ENCODE measurements at regions not wholly inside any gene's neighbourhood (a gene's known extent, or its start where the extent isn't known, plus 50 kb on each side); places are given as distances from the start of the nearest gene placed in this dataset.

DNA sequence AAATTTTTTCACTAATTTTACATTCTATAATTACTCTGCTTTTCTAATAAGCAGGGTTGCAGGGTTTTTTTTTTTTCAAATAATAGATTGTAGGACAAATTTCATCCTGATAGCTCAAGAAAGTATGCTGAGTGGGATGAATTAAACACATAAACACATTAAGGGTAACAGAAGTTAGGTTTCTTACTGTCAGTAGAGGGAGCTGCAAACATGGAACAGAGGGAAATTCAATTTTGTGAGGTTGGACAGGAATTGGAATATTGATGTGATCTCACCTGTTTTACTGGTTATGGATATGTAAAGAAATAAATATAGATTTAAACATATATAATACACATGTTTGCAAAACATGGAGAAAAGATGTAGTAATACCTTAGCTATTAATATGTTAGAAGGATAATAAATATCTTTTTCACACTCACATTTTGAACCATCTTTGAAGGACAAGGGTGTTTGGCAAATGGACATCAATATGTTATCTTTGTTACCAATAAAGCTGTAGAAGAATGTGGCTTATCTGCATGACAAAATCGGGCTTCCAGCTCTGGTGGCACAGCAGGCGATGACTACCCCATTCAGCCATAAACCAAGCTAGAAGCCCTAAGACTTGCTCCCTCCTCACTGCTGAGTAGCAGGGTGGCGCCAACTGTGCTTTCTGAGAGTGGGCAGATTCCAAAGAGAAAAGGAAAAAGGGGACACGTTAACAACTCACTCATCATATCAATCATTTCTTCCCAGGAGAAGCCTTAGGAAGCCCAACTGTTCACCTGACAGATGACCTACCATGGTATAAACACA lies 1257.4 kb downstream of the GATA3 start:
- TF ChIP-seq, protein P1, sequence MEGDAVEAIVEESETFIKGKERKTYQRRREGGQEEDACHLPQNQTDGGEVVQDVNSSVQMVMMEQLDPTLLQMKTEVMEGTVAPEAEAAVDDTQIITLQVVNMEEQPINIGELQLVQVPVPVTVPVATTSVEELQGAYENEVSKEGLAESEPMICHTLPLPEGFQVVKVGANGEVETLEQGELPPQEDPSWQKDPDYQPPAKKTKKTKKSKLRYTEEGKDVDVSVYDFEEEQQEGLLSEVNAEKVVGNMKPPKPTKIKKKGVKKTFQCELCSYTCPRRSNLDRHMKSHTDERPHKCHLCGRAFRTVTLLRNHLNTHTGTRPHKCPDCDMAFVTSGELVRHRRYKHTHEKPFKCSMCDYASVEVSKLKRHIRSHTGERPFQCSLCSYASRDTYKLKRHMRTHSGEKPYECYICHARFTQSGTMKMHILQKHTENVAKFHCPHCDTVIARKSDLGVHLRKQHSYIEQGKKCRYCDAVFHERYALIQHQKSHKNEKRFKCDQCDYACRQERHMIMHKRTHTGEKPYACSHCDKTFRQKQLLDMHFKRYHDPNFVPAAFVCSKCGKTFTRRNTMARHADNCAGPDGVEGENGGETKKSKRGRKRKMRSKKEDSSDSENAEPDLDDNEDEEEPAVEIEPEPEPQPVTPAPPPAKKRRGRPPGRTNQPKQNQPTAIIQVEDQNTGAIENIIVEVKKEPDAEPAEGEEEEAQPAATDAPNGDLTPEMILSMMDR (IDR thresholded peaks at IDR 0.05 in 2 of 3, conservative IDR thresholded peaks at IDR 0.05 in 1 of 3; ENCODE audit: borderline replicate concordance in 1 of 3, insufficient read depth in 1 of 3, low read depth in 2 of 3, low read length in 2 of 3): peak in 1 of 3 experiments; percentile 10; a peak in 1 of 6 replicates
- no peak for TF ChIP-seq ELF1 (IDR thresholded peaks at IDR 0.05; ENCODE audit: borderline replicate concordance, low read depth)
- Histone ChIP-seq H2AFZ (ENCODE audit: low read depth, low read length, poor library complexity, severe bottlenecking) (no peak overlapping the region), H3K79me2 (ENCODE audit: insufficient read depth, low read length) (no peaks in the 10 kb centered on the region), H3K27me3 (ENCODE audit: insufficient read depth, low read length) (no peaks in the 10 kb centered on the region), H3K4me2 (ENCODE audit: low read length) (no peak overlapping the region), H3K4me3 (replicated peaks in 1 of 2; ENCODE audit: low read depth in 1 of 2, low read length in 2 of 2) (no peak overlapping the region), H3K36me3 (ENCODE audit: control insufficient read depth in 1 of 2, insufficient read depth in 2 of 2, low read length in 2 of 2) (no peaks in the 10 kb centered on the region), H3K9me3 (ENCODE audit: control insufficient read depth in 1 of 2, insufficient read depth in 1 of 2, low read depth in 1 of 2, low read length in 2 of 2) (peaks cover 0 to 12% of the 10 kb centered on the region in 2 experiments; a peak in 2 of 4 replicates), H3K4me1 (ENCODE audit: control insufficient read depth in 1 of 2, insufficient read depth in 2 of 2, low read length in 2 of 2) (no peaks in the 10 kb centered on the region), H3K9me2 (ENCODE audit: insufficient read depth) (no peaks in the 10 kb centered on the region), H3K9ac (ENCODE audit: low read length) (no peak overlapping the region), H3K27ac (ENCODE audit: low read depth, low read length) (no peak overlapping the region), H4K20me1 (ENCODE audit: insufficient read depth) (no peaks in the 10 kb centered on the region)
- POLR2A ChIA-PET: no interaction called here
- RAD21 ChIA-PET (ENCODE audit: low non-redundant PET in 1 of 2, low total read pairs in 2 of 2, uncharacterized antibody in 2 of 2, unreplicated experiment in 2 of 2): no interaction called here
- ATAC-seq: no peak
- CTCF ChIA-PET: no interaction called here
- intact Hi-C loops (cut with micrococcal nuclease): no loop called here
- DNase-seq (ENCODE audit: low read depth, low spot score): no peak
- BruUV-seq (replicated peaks): no TSS peak

DNA sequence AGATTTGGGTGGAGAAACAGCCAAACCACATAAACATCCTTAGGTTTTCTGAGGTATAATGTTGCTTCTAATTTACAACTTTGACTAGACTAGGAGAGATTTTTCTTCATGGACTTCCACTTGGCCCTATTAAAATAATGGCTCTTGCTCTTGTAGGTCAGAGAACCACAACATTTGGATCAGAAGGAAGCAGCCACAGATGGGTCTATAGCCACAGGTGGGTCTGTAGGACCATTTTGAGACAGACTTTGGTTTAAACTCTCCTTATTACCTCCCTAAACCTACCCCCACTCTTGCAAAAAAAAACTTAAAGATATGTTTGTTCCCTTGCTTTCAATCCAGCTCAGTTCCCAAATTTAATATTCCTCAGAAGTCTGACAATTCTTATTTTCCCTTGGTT lies 1260.8 kb downstream of the GATA3 start:
- H3K4me3 ChIP-seq (replicated peaks in 1 of 2; ENCODE audit: low read depth in 1 of 2, low read length in 2 of 2): no peak overlapping the region
- H3K4me1 ChIP-seq (ENCODE audit: control insufficient read depth in 1 of 2, insufficient read depth in 2 of 2, low read length in 2 of 2): no peaks in the 10 kb centered on the region
- DNase-seq (ENCODE audit: low read depth, low spot score): no peak
- intact Hi-C loops (cut with micrococcal nuclease): no loop called here
- H3K9ac ChIP-seq (ENCODE audit: low read length): no peak overlapping the region
- H3K79me2 ChIP-seq (ENCODE audit: insufficient read depth, low read length): no peaks in the 10 kb centered on the region
- no peak overlapping the region for H3K4me2 ChIP-seq (ENCODE audit: low read length)
- no peaks in the 10 kb centered on the region for H4K20me1 ChIP-seq (ENCODE audit: insufficient read depth)
- no peaks in the 10 kb centered on the region for H3K9me2 ChIP-seq (ENCODE audit: insufficient read depth)
- H3K27ac ChIP-seq (ENCODE audit: low read depth, low read length): no peak overlapping the region
- RAD21 ChIA-PET (ENCODE audit: low non-redundant PET in 1 of 2, low total read pairs in 2 of 2, uncharacterized antibody in 2 of 2, unreplicated experiment in 2 of 2): no interaction called here
- CTCF ChIA-PET: no interaction called here
- no peaks in the 10 kb centered on the region for H3K36me3 ChIP-seq (ENCODE audit: control insufficient read depth in 1 of 2, insufficient read depth in 2 of 2, low read length in 2 of 2)
- POLR2A ChIA-PET: no interaction called here
- peaks cover 0 to 12% of the 10 kb centered on the region in 2 experiments; a peak in 2 of 4 replicates for H3K9me3 ChIP-seq (ENCODE audit: control insufficient read depth in 1 of 2, insufficient read depth in 1 of 2, low read depth in 1 of 2, low read length in 2 of 2)
- no peak overlapping the region for H2AFZ ChIP-seq (ENCODE audit: low read depth, low read length, poor library complexity, severe bottlenecking)
- no peaks in the 10 kb centered on the region for H3K27me3 ChIP-seq (ENCODE audit: insufficient read depth, low read length)
- no TSS peak for BruUV-seq (replicated peaks)
- ATAC-seq: no peak
- no peak for TF ChIP-seq YY1 (IDR thresholded peaks at IDR 0.05; ENCODE audit: extremely low read depth, insufficient replicate concordance, low read depth, low read length)
- TF ChIP-seq, protein P1 (IDR thresholded peaks at IDR 0.05 in 2 of 3, conservative IDR thresholded peaks at IDR 0.05 in 1 of 3; ENCODE audit: borderline replicate concordance in 1 of 3, insufficient read depth in 1 of 3, low read depth in 2 of 3, low read length in 2 of 3): no peak
- TF ChIP-seq JUND (IDR thresholded peaks at IDR 0.05): no peak
- TF ChIP-seq EZH2 (IDR thresholded peaks at IDR 0.05): no peak
- TF ChIP-seq POLR2AphosphoS5 (IDR thresholded peaks at IDR 0.05; ENCODE audit: low read depth, low read length): no peak
- TF ChIP-seq, protein P2, sequence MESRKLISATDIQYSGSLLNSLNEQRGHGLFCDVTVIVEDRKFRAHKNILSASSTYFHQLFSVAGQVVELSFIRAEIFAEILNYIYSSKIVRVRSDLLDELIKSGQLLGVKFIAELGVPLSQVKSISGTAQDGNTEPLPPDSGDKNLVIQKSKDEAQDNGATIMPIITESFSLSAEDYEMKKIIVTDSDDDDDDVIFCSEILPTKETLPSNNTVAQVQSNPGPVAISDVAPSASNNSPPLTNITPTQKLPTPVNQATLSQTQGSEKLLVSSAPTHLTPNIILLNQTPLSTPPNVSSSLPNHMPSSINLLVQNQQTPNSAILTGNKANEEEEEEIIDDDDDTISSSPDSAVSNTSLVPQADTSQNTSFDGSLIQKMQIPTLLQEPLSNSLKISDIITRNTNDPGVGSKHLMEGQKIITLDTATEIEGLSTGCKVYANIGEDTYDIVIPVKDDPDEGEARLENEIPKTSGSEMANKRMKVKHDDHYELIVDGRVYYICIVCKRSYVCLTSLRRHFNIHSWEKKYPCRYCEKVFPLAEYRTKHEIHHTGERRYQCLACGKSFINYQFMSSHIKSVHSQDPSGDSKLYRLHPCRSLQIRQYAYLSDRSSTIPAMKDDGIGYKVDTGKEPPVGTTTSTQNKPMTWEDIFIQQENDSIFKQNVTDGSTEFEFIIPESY (IDR thresholded peaks at IDR 0.05; ENCODE audit: extremely low read depth, insufficient replicate concordance, low read length): no peak
- TF ChIP-seq EZH2phosphoT487 (IDR thresholded peaks at IDR 0.05; ENCODE audit: borderline replicate concordance): no peak
- no peak for TF ChIP-seq EGR1 (IDR thresholded peaks at IDR 0.05; ENCODE audit: low read depth)
- TF ChIP-seq, protein P3, sequence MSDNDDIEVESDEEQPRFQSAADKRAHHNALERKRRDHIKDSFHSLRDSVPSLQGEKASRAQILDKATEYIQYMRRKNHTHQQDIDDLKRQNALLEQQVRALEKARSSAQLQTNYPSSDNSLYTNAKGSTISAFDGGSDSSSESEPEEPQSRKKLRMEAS (IDR thresholded peaks at IDR 0.05): no peak
- TF ChIP-seq CEBPB (IDR thresholded peaks at IDR 0.05; ENCODE audit: low read depth): no peak
- no peak for TF ChIP-seq ELF1 (IDR thresholded peaks at IDR 0.05; ENCODE audit: borderline replicate concordance, low read depth)

All from HCT116 (cell line).